IPS-18a (cell line): ENCODE measurements at regions not wholly inside any gene's neighbourhood (a gene's known extent, or its start where the extent isn't known, plus 50 kb on each side); places are given as distances from the start of the nearest gene placed in this dataset.

ENCODE experiments used
- H3K27ac ChIP-seq: one replicate; pipeline ENCODE4 v1.5.1; 2013; ENCODE audit warnings: low read length
- H3K27me3 ChIP-seq: one replicate; pipeline ENCODE4 v1.6.1; 2013; ENCODE audit warnings: mild to moderate bottlenecking, low read length; ENCODE audit not compliant: control insufficient read depth, insufficient read depth
- H3K36me3 ChIP-seq: one replicate; pipeline ENCODE4 v1.6.1; 2013; ENCODE audit warnings: low read depth, low read length; ENCODE audit not compliant: control insufficient read depth
- H3K4me1 ChIP-seq: one replicate; pipeline ENCODE4 v1.6.1; 2013; ENCODE audit warnings: low read depth, low read length; ENCODE audit not compliant: control insufficient read depth
- H3K4me3 ChIP-seq: one replicate; pipeline ENCODE4 v1.5.1; 2013; ENCODE audit warnings: low read length
- H3K9ac ChIP-seq: one replicate; pipeline ENCODE4 v1.6.1; 2013; ENCODE audit warnings: mild to moderate bottlenecking, low read length, moderate library complexity
- H3K9me3 ChIP-seq: one replicate; pipeline ENCODE4 v1.6.1; 2013; ENCODE audit warnings: low read depth, low read length; ENCODE audit not compliant: control insufficient read depth

DNA sequence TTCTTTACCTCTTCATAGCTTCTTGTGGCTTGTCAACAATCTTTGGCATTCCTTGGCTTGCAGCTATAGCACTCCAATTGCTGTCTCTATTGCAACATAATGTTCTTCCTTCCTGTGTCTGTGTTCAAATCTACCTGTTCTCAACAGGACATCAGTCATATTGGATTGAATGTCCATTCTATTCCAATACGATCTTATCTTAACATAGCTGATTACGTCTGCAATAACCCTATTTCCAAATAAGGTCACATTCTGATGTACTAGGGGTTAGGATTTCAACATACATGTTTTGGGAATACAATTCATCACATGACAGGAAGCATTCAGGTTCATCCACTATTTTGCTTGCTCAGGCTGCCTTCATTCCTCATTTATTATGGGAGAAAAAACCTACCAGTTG lies 684.4 kb upstream of the CITED2 start:
- Histone ChIP-seq H3K36me3 (no peaks in the 10 kb centered on the region), H3K9me3 (no peaks in the 10 kb centered on the region), H3K27ac (no peak overlapping the region), H3K4me1 (no peaks in the 10 kb centered on the region), H3K4me3 (no peak overlapping the region), H3K9ac (no peak overlapping the region), H3K27me3 (no peaks in the 10 kb centered on the region)

- no peaks in the 10 kb centered on the region for H3K27me3 ChIP-seq
- H3K27ac ChIP-seq: no peak overlapping the region
- H3K4me3 ChIP-seq: no peak overlapping the region
- H3K9me3 ChIP-seq: no peaks in the 10 kb centered on the region
- H3K4me1 ChIP-seq: peaks cover 13% of the 10 kb centered on the region
- no peaks in the 10 kb centered on the region for H3K36me3 ChIP-seq
- no peak overlapping the region for H3K9ac ChIP-seq
Observed at GRCh38 chr6:140052736-140053729, 678.6 kb upstream of the CITED2 start.

DNA sequence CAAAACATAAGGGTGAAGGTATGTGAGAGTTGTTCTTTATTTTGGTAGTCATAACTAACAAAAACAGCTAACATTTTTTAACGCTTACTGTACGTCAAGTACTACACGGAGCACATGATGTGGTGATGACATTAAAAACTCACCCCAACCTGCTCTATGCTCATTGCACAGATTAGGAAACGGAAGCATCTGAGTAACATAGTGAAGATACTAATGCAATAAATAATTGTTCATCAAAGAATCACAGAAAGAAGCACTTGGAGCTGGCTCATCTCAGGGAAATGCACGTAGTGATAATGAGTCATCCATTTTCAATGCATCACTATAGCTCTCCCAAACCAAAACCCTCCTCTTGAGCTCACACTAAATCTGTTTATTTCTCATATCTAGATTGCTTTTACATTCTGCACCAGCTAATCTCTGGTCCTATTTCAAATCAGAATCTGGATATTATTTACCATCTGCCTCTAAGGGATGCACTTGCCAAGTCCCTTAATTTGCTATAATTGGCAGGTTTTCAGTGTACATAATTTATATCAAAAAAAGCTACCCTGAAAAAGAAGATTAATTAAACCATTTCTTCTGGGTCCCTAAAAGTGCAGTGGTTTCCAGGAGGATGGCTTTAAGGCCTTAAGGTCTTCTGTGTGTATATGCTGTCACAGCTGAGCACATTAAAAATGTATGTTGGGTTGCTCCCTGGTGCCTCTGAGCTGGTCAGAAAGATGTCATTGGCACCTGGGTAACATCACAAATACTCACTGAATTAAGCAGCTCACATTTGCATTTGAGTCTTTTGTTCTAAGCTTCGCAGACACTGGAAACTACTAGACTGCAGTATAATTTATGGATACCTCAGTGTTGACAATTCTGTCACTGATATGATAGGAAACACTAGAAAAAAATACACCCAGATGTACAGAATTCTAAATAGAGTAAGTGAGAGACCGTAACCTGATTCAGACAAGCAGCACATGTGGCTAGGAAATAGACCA lies 677.4 kb upstream of the CITED2 start:
- Histone ChIP-seq H3K36me3 (no peaks in the 10 kb centered on the region), H3K4me3 (no peak overlapping the region), H3K9ac (no peak overlapping the region), H3K4me1 (peaks cover 13% of the 10 kb centered on the region), H3K9me3 (no peaks in the 10 kb centered on the region), H3K27ac (no peak overlapping the region), H3K27me3 (no peaks in the 10 kb centered on the region)

- no peak overlapping the region for H3K27ac ChIP-seq
Observed at GRCh38 chr6:140050101-140050995, 675.9 kb upstream of the CITED2 start.

GRCh38 chr6:140049251-140049650 lies 674.8 kb upstream of the CITED2 start:
- H3K36me3 ChIP-seq: no peaks in the 10 kb centered on the region
- no peaks in the 10 kb centered on the region for H3K27me3 ChIP-seq
- H3K9me3 ChIP-seq: no peaks in the 10 kb centered on the region
- H3K27ac ChIP-seq: no peak overlapping the region
- H3K4me3 ChIP-seq: no peak overlapping the region
- H3K9ac ChIP-seq: no peak overlapping the region
- peaks cover 19% of the 10 kb centered on the region for H3K4me1 ChIP-seq

More at GRCh38 chr6:140050101-140050995, 675.9 kb upstream of the CITED2 start:
- H3K9me3 ChIP-seq: no peaks in the 10 kb centered on the region
- H3K9ac ChIP-seq: no peak overlapping the region
- H3K4me1 ChIP-seq: peaks cover 19% of the 10 kb centered on the region
- H3K27me3 ChIP-seq: no peaks in the 10 kb centered on the region
- H3K4me3 ChIP-seq: no peak overlapping the region
- H3K36me3 ChIP-seq: no peaks in the 10 kb centered on the region

DNA sequence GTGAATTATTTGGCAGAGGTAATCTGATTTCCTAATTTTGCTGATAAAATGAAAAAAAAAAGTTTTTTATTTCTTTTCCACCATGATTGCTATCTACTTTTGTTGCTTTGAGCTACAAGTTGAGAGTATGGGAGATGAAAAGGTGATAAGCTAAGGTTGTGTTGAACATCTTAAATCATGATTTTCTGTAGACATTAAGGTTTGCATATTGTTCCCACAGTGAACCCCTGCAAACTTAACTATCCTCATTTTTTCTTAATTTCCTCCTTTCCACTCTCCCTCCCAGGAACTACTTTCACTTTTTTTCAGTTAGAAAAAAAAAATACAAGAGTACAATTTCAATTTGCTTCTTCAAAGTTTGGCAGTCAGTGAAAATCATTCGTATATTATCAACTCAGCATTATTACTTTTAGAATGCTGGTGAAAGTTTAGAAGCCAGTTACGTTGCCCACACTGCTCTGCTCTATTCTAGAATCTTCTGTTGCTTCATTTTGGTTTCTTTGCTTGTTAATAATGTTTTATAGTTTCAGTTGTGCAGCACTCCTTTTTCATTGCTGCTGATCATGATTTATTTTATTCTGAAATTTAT lies 673.8 kb upstream of the CITED2 start:
- no peaks in the 10 kb centered on the region for H3K9me3 ChIP-seq
- no peak overlapping the region for H3K27ac ChIP-seq
- H3K4me1 ChIP-seq: peaks cover 19% of the 10 kb centered on the region
- H3K27me3 ChIP-seq: no peaks in the 10 kb centered on the region
- H3K4me3 ChIP-seq: no peak overlapping the region
- H3K9ac ChIP-seq: no peak overlapping the region
- no peaks in the 10 kb centered on the region for H3K36me3 ChIP-seq

- no peak overlapping the region for H3K4me3 ChIP-seq
- no peak overlapping the region for H3K27ac ChIP-seq
- H3K27me3 ChIP-seq: no peaks in the 10 kb centered on the region
- H3K36me3 ChIP-seq: no peaks in the 10 kb centered on the region
- no peak overlapping the region for H3K9ac ChIP-seq
- H3K9me3 ChIP-seq: no peaks in the 10 kb centered on the region
- H3K4me1 ChIP-seq: peaks cover 19% of the 10 kb centered on the region
Observed at GRCh38 chr6:140047321-140047720, 672.9 kb upstream of the CITED2 start.

DNA sequence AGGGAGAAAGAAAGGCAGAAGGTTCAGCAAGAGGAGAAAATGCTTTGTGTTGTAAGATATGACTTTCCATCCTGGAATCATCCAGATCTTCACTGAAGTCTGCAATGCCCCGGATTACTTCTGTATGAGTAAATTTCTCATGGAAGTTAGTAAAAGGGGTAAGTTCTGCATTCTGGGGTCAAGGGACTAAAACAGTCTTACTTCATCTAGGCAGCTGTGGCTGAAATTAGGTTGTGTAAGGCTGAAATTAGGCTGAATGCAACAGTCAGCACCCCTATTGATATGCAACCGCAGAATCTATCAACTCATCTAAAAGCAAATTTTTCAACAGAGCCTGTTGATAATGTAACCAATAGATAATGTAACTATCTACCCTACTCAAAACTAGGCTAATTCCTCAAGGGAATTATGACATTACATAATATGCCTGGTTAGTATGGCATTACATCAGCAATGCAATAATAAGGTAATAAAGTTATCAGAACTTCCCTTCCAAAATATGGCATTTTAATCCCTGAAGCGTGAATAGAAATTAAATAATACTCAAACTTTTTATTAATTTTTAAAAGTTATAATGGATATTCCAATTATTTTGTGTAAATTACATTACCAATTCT lies 671.7 kb upstream of the CITED2 start:
- Histone ChIP-seq H3K9me3 (no peaks in the 10 kb centered on the region), H3K36me3 (no peaks in the 10 kb centered on the region), H3K9ac (no peak overlapping the region), H3K27me3 (no peaks in the 10 kb centered on the region), H3K27ac (no peak overlapping the region), H3K4me3 (no peak overlapping the region), H3K4me1 (peaks cover 19% of the 10 kb centered on the region)

DNA sequence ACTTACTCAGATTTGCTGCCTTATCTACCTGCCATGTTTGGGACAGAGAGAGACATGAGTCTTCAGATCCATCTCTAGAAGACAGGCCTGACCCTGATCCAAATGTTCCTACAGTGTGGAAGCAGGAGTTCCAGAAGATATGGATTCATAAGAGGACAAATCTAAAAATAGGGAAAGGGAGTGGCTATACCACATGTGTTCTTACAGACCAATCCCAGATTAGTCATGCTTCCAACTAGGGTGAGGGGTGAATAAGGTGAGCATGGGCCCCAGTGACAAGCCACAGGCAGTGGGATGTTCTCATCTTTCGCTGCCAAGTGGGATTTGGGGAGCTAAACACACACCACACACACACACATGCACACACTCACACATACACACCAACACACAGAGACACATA lies 670.7 kb upstream of the CITED2 start:
- no peaks in the 10 kb centered on the region for H3K27me3 ChIP-seq
- peaks cover 11% of the 10 kb centered on the region for H3K4me1 ChIP-seq
- H3K4me3 ChIP-seq: no peak overlapping the region
- no peak overlapping the region for H3K9ac ChIP-seq
- no peaks in the 10 kb centered on the region for H3K9me3 ChIP-seq
- H3K27ac ChIP-seq: no peak overlapping the region
- H3K36me3 ChIP-seq: no peaks in the 10 kb centered on the region

- Histone ChIP-seq H3K9ac (no peak overlapping the region), H3K4me3 (no peak overlapping the region), H3K27ac (no peak overlapping the region)
Observed at GRCh38 chr6:140044626-140045025, 670.2 kb upstream of the CITED2 start.

More at GRCh38 chr6:140044626-140045025, 670.2 kb upstream of the CITED2 start:
- peaks cover 7% of the 10 kb centered on the region for H3K4me1 ChIP-seq
- H3K36me3 ChIP-seq: no peaks in the 10 kb centered on the region
- H3K27me3 ChIP-seq: no peaks in the 10 kb centered on the region
- no peaks in the 10 kb centered on the region for H3K9me3 ChIP-seq
